Stimulated activated CD4-positive, alpha-beta T cell treated with anti-CD3 and anti-CD28 coated beads, Interleukin-2, amount 100 ng/mL, for 24 hours (primary cell): ENCODE measurements at regions not wholly inside any gene's neighbourhood (a gene's known extent, or its start where the extent isn't known, plus 50 kb on each side); places are given as distances from the start of the nearest gene placed in this dataset.

Source experiments
- DNase-seq, 2 donors: peaks; one replicate each; pipeline ENCODE4 v3.0.0-alpha.2; 2020

- no peak for DNase-seq
Measured at GRCh38 chr4:81990898-81991297, 382.9 kb downstream of the HNRNPD start.

GRCh38 chr4:81990211-81990610, 383.6 kb downstream of the HNRNPD start:
- DNase-seq, result no peak

- no peak for DNase-seq
Measured at GRCh38 chr4:81989202-81989601, 384.6 kb downstream of the HNRNPD start.

GRCh38 chr4:81988178-81988577, 385.6 kb downstream of the HNRNPD start:
- no peak for DNase-seq

- DNase-seq, result no peak
Measured at GRCh38 chr4:81984746-81985145, 389.0 kb downstream of the HNRNPD start.

GRCh38 chr4:81982846-81983540, 390.8 kb downstream of the HNRNPD start:
- no peak for DNase-seq

GRCh38 chr4:81981218-81981617, 392.6 kb downstream of the HNRNPD start:
- DNase-seq, result no peak

- DNase-seq, result no peak
Measured at GRCh38 chr4:81974523-81974922, 399.3 kb downstream of the HNRNPD start.

- no peak for DNase-seq
Measured at GRCh38 chr4:81971637-81972381, 402.0 kb downstream of the HNRNPD start.

- no peak for DNase-seq
Measured at GRCh38 chr4:81971061-81971460, 402.7 kb downstream of the HNRNPD start.

- no peak for DNase-seq
Measured at GRCh38 chr4:81970454-81970853, 403.3 kb downstream of the HNRNPD start.

GRCh38 chr4:81966676-81967075, 407.1 kb downstream of the HNRNPD start:
- no peak for DNase-seq

- no peak for DNase-seq
Measured at GRCh38 chr4:81965911-81966310, 407.9 kb downstream of the HNRNPD start.

- DNase-seq, result no peak
Measured at GRCh38 chr4:81965454-81965853, 408.3 kb downstream of the HNRNPD start.

GRCh38 chr4:81963763-81964020, 410.1 kb downstream of the HNRNPD start:
- DNase-seq, result no peak

- DNase-seq, result no peak
Measured at GRCh38 chr4:81963015-81963762, 410.6 kb downstream of the HNRNPD start.

GRCh38 chr4:81960961-81961360, 412.8 kb downstream of the HNRNPD start:
- DNase-seq, result no peak

GRCh38 chr4:81954271-81954670, 419.5 kb downstream of the HNRNPD start:
- no peak for DNase-seq

GRCh38 chr4:81951891-81952455, 421.8 kb downstream of the HNRNPD start:
- DNase-seq, result no peak

GRCh38 chr4:81946996-81947395, 426.8 kb downstream of the HNRNPD start:
- DNase-seq, result no peak

- DNase-seq, result no peak
Measured at GRCh38 chr4:81930506-81931238, 443.1 kb downstream of the HNRNPD start.

- DNase-seq, result no peak
Measured at GRCh38 chr4:81923140-81923539, 450.7 kb downstream of the HNRNPD start.

GRCh38 chr4:81922313-81922712, 450.6 kb upstream of the RASGEF1B start:
- no peak for DNase-seq
